ENCODE measurements at regions not wholly inside any gene's neighbourhood (a gene's known extent, or its start where the extent isn't known, plus 50 kb on each side); places are given as distances from the start of the nearest gene placed in this dataset.
"Not testable (repeated sequence)": the region's sequence is repeated elsewhere in the genome, so short reads cannot be mapped to it uniquely, and the experiment has no call there.

DNA sequence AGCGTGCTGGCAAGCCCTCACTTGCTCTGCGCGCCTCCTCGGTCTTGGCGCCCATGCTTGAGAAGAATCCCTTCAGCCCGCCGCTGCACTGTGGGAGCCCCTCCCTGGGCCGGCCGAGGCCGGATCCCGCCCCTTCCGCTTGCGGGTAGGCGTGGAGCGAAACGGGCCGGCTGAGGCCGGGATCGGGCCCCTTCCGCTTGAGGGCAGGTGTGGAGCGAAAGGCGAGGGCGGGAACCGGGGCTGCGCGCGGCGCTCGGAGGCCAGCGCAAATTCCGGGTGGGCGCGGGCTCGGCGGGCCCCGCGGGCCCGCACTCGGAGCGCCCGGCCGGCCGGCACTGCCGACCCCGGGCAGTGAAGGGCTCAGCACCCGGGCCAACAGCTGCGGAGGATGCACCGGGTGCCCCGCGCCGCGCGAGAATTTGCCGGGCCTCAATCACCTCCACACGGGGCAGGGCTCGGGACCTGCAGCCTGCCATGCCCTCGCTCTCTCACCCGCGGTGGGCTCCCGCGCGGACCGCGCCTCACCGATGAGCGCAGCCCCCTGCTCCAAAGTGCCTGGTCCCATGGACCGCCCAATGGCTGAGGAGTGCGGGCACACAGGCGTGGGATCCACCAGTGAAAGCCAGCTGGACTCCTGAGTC, 58.1 kb upstream of the GBA3 start:
- H3K4me3 Mint-ChIP-seq = no peak overlapping the region
- no peak overlapping the region for H3K27ac Mint-ChIP-seq
- no peaks in the 10 kb centered on the region for H3K36me3 Mint-ChIP-seq (ENCODE audit: low read depth)
- H3K4me1 Mint-ChIP-seq = no peaks in the 10 kb centered on the region
- TF ChIP-seq, protein P1, sequence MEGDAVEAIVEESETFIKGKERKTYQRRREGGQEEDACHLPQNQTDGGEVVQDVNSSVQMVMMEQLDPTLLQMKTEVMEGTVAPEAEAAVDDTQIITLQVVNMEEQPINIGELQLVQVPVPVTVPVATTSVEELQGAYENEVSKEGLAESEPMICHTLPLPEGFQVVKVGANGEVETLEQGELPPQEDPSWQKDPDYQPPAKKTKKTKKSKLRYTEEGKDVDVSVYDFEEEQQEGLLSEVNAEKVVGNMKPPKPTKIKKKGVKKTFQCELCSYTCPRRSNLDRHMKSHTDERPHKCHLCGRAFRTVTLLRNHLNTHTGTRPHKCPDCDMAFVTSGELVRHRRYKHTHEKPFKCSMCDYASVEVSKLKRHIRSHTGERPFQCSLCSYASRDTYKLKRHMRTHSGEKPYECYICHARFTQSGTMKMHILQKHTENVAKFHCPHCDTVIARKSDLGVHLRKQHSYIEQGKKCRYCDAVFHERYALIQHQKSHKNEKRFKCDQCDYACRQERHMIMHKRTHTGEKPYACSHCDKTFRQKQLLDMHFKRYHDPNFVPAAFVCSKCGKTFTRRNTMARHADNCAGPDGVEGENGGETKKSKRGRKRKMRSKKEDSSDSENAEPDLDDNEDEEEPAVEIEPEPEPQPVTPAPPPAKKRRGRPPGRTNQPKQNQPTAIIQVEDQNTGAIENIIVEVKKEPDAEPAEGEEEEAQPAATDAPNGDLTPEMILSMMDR (IDR thresholded peaks at IDR 0.05; ENCODE audit: unreplicated experiment in 3 of 3) = no peak
- no peaks in the 10 kb centered on the region for H3K27me3 Mint-ChIP-seq (ENCODE audit: low read depth)
- H3K9me3 Mint-ChIP-seq = peaks cover 4% of the 10 kb centered on the region

DNA sequence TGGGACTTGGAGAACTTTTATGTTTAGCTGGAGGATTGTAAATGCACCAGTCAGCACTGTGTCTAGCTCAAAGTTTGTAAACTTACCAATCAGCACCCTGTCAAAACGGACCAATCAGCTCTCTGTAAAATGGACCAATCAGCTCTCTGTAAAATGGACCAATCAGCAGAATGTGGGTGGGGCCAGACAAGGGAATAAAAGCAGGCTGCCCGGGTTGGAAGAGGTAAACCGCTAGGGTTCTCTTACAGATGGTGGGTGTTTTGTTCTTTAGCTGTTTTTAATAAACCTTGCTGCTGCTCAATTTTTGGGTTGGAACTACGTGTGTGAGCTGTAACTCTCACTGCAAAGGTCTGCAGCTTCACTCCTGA, 57.6 kb upstream of the GBA3 start:
- not testable (repeated sequence) for H3K27ac Mint-ChIP-seq

DNA sequence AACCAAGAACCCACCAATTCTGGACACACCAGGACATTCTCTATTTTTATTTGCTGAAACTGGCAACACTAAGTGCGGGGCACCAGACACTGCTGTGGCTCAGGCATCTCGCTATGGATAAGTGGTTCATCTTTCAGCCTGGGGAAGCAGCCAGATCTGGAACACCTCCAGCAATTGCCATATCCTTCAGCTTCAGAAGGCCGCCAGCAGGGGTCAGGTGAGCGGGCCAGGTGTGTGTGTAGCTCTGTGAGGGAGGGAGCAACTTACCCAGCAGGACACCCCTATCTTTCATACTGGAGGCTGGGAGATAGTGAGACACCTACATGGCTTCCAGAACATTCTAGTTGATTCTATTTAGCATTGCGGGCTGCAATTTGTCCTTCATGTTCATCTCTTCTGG, 57.0 kb upstream of the GBA3 start:
- H3K27ac Mint-ChIP-seq = no peak overlapping the region
- no peak overlapping the region for H3K4me3 Mint-ChIP-seq
- TF ChIP-seq, protein P1 (IDR thresholded peaks at IDR 0.05; ENCODE audit: unreplicated experiment in 3 of 3) = no peak
- no peaks in the 10 kb centered on the region for H3K4me1 Mint-ChIP-seq
- peaks cover 8% of the 10 kb centered on the region for H3K9me3 Mint-ChIP-seq
- no peaks in the 10 kb centered on the region for H3K27me3 Mint-ChIP-seq (ENCODE audit: low read depth)
- H3K36me3 Mint-ChIP-seq (ENCODE audit: low read depth) = no peaks in the 10 kb centered on the region

More for the DNA sequence above, 57.6 kb upstream of the GBA3 start:
- not testable (repeated sequence) for H3K36me3 Mint-ChIP-seq (ENCODE audit: low read depth); H3K4me1 Mint-ChIP-seq; H3K9me3 Mint-ChIP-seq; H3K4me3 Mint-ChIP-seq; H3K27me3 Mint-ChIP-seq (ENCODE audit: low read depth)

DNA sequence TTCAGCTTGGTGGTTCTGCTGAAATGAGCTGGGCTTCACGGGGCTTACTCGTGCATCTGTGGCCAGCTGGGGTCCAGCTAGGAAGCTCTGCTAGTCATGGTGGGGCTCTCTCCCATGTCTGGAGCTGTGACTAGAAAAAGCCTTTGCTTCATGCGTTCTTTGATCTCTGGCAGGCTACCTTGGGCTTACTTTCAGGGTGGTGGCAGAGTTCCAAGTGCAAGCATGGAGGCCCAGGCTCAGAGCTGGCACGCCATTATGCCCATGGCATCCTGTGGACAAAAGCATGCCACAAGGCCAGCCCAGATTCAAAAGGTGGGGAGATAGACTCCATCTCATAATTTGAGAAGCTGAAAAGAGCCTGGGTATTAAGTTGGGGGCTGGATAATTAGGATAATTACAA, 55.4 kb upstream of the GBA3 start:
- no peak overlapping the region for H3K27ac Mint-ChIP-seq
- TF ChIP-seq, protein P1 (IDR thresholded peaks at IDR 0.05; ENCODE audit: unreplicated experiment in 3 of 3) = no peak
- H3K4me1 Mint-ChIP-seq = no peaks in the 10 kb centered on the region
- H3K27me3 Mint-ChIP-seq (ENCODE audit: low read depth) = no peaks in the 10 kb centered on the region
- no peaks in the 10 kb centered on the region for H3K36me3 Mint-ChIP-seq (ENCODE audit: low read depth)
- H3K4me3 Mint-ChIP-seq = no peak overlapping the region
- peaks cover 18% of the 10 kb centered on the region for H3K9me3 Mint-ChIP-seq
